H1 (cell line): ENCODE measurements at regions not wholly inside any gene's neighbourhood (a gene's known extent, or its start where the extent isn't known, plus 50 kb on each side); places are given as distances from the start of the nearest gene placed in this dataset.

ENCODE experiments used
- CTCF ChIA-PET: fragments of 300-600 bp; sonication (Branson Sonifier 250); formaldehyde crosslinking; loops from one replicate; lab custom pipeline; 2021; ENCODE audit not compliant: partially characterized antibody; lab: Charles Lee
- POLR2A ChIA-PET: fragments of 300-600 bp; sonication (Branson Sonifier 250); formaldehyde crosslinking; loops from one replicate; lab custom pipeline; 2021; ENCODE audit warnings: inconsistent platforms; ENCODE audit not compliant: partially characterized antibody; lab: Charles Lee
- DNase-seq, 2 experiments: peaks; one replicate each; pipeline versions ENCODE4 v3.0.0 to v3.0.0-alpha.2; 2010 to 2022; ENCODE audit warnings: low spot score in 2 of 2, low read depth in 1 of 2, mixed read lengths in 1 of 2
- FAIRE-seq: peaks from 2 replicates; lab custom pipeline; 2011; peaks lifted over from hg19 to GRCh38; lab: Jason Lieb, UNC
- H2AFZ ChIP-seq: 2 replicates; pipeline ENCODE4 v1.8.1; 2012; ENCODE audit warnings: low read length, inconsistent platforms
- H2AK5ac ChIP-seq: 2 replicates; pipeline ENCODE4 v1.6.1; 2013; ENCODE audit warnings: low read depth, low read length
- H2BK120ac ChIP-seq: replicated peaks from 2 replicates; pipeline ENCODE3; 2013; ENCODE audit warnings: low read depth, low read length, inconsistent platforms
- H2BK12ac ChIP-seq: 2 replicates; pipeline ENCODE4 v1.6.1; 2013; ENCODE audit warnings: low read depth, low read length
- H2BK15ac ChIP-seq: 2 replicates; pipeline ENCODE4 v1.6.1; 2013; ENCODE audit warnings: low read length
- H2BK20ac ChIP-seq: 2 replicates; pipeline ENCODE4 v1.6.1; 2013; ENCODE audit warnings: low read length
- H2BK5ac ChIP-seq: 2 replicates; pipeline ENCODE4 v1.6.1; 2013; ENCODE audit warnings: low read depth, low read length
- H3K14ac ChIP-seq: 2 replicates; pipeline ENCODE4 v1.6.1; 2013; ENCODE audit warnings: inconsistent platforms; ENCODE audit not compliant: insufficient read length
- H3K18ac ChIP-seq: 2 replicates; pipeline ENCODE4 v1.6.1; 2013; ENCODE audit warnings: low read length; ENCODE audit errors: extremely low read depth
- H3K23ac ChIP-seq: 2 replicates; pipeline ENCODE4 v1.6.1; 2013; ENCODE audit warnings: inconsistent platforms; ENCODE audit not compliant: insufficient read length
- H3K23me2 ChIP-seq: 2 replicates; pipeline ENCODE4 v1.6.1; 2013; ENCODE audit warnings: low read depth, low read length
- H3K27ac ChIP-seq: 2 replicates; pipeline ENCODE4 v1.6.1; 2011; ENCODE audit warnings: low read depth, low read length, inconsistent platforms
- H3K27me3 ChIP-seq, 4 experiments: replicated peaks in 1 of 4; 1 replicate in 1 of 4; 2 replicates in 3 of 4; pipeline versions ENCODE4 v1.6.1 to v1.8.1; 2011 to 2013; ENCODE audit warnings: low read length in 3 of 4, mild to moderate bottlenecking in 3 of 4, inconsistent platforms in 2 of 4, mixed read lengths in 2 of 4, moderate library complexity in 1 of 4; ENCODE audit not compliant: control insufficient read depth in 3 of 4, insufficient read depth in 3 of 4; ENCODE audit errors: extremely low read depth in 1 of 4
- H3K36me3 ChIP-seq, 4 experiments: 2 replicates each; pipeline versions ENCODE4 v1.6.1 to v1.8.1; 2011 to 2013; ENCODE audit warnings: mild to moderate bottlenecking in 4 of 4, low read length in 3 of 4, moderate library complexity in 2 of 4, control low read depth in 1 of 4, inconsistent platforms in 1 of 4; ENCODE audit not compliant: insufficient read depth in 4 of 4, control insufficient read depth in 2 of 4
- H3K4ac ChIP-seq: replicated peaks from 2 replicates; pipeline ENCODE3; 2013; ENCODE audit warnings: low read length, low read depth, mixed read lengths, inconsistent platforms; ENCODE audit not compliant: insufficient read length
- H3K4me1 ChIP-seq, 4 experiments: replicated peaks in 1 of 4; 1 replicate in 1 of 4; 2 replicates in 3 of 4; pipeline versions ENCODE4 v1.6.1 to v1.8.1; 2011 to 2013; ENCODE audit warnings: low read length in 3 of 4, inconsistent platforms in 2 of 4, mixed read lengths in 1 of 4; ENCODE audit not compliant: insufficient read depth in 4 of 4, control insufficient read depth in 3 of 4
- H3K4me2 ChIP-seq, 2 experiments: 2 replicates each; pipeline versions ENCODE4 v1.6.1 to v1.8.1; 2011 to 2013; ENCODE audit warnings: low read depth in 2 of 2, low read length in 2 of 2, control low read depth in 1 of 2, inconsistent platforms in 1 of 2, mild to moderate bottlenecking in 1 of 2; ENCODE audit not compliant: insufficient read depth in 1 of 2
- H3K4me3 ChIP-seq, 4 experiments: fragments of 200-600, 300-600 bp in 1 of 4; sonication (generic), shearing (Covaris generic), sonication (Bioruptor Twin) in 1 of 4; 2 replicates each; pipeline versions ENCODE4 v1.5.1 to v1.8.1; 2011 to 2016; ENCODE audit warnings: low read length in 4 of 4, low read depth in 3 of 4, control low read depth in 2 of 4, inconsistent platforms in 2 of 4, mild to moderate bottlenecking in 2 of 4, mixed read lengths in 1 of 4, moderate library complexity in 1 of 4; ENCODE audit not compliant: insufficient read depth in 2 of 4; ENCODE audit errors: extremely low read depth in 1 of 4
- H3K56ac ChIP-seq: replicated peaks from 2 replicates; pipeline ENCODE3; 2013; ENCODE audit warnings: low read depth, mild to moderate bottlenecking, mixed read lengths, low read length, inconsistent platforms; ENCODE audit not compliant: insufficient read length
- H3K79me1 ChIP-seq: 2 replicates; pipeline ENCODE4 v1.6.1; 2013; ENCODE audit warnings: low read depth, low read length, control low read depth
- H3K79me2 ChIP-seq, 2 experiments: 2 replicates each; pipeline versions ENCODE4 v1.6.1 to v1.8.1; 2012 to 2013; ENCODE audit warnings: low read length in 2 of 2, mild to moderate bottlenecking in 2 of 2, inconsistent platforms in 1 of 2; ENCODE audit not compliant: insufficient read depth in 2 of 2, control insufficient read depth in 1 of 2
- H3K9ac ChIP-seq, 4 experiments: replicated peaks in 1 of 4; 1 replicate in 1 of 4; 2 replicates in 3 of 4; pipeline versions ENCODE4 v1.6.1 to v1.8.1; 2011 to 2013; ENCODE audit warnings: low read depth in 3 of 4, low read length in 3 of 4, control low read depth in 2 of 4, mild to moderate bottlenecking in 2 of 4, moderate library complexity in 2 of 4, inconsistent platforms in 1 of 4; ENCODE audit errors: extremely low read depth in 1 of 4
- H3K9me3 ChIP-seq, 2 experiments: 2 replicates each; pipeline versions ENCODE4 v1.6.1 to v1.8.1; 2012 to 2013; ENCODE audit warnings: mild to moderate bottlenecking in 2 of 2, moderate library complexity in 2 of 2, control low read depth in 1 of 2, inconsistent platforms in 1 of 2, low read depth in 1 of 2, low read length in 1 of 2, mixed read lengths in 1 of 2; ENCODE audit not compliant: insufficient read depth in 2 of 2
- H4K20me1 ChIP-seq, 2 experiments: replicated peaks in 1 of 2; 2 replicates each; pipeline versions ENCODE3 to v1.8.1; 2011 to 2013; ENCODE audit warnings: inconsistent platforms in 2 of 2, low read length in 2 of 2, mild to moderate bottlenecking in 1 of 2; ENCODE audit not compliant: insufficient read depth in 2 of 2, control insufficient read depth in 1 of 2
- H4K5ac ChIP-seq: 2 replicates; pipeline ENCODE4 v1.6.1; 2013; ENCODE audit warnings: low read length, low read depth, mixed read lengths, inconsistent platforms; ENCODE audit not compliant: insufficient read length
- H4K8ac ChIP-seq: 2 replicates; pipeline ENCODE4 v1.8.0; 2013; ENCODE audit warnings: mild to moderate bottlenecking, moderate library complexity, low read length, inconsistent platforms; ENCODE audit not compliant: insufficient read depth; ENCODE audit errors: extremely low read depth
- H4K91ac ChIP-seq: replicated peaks from 2 replicates; pipeline ENCODE3; 2013; ENCODE audit warnings: low read length, mixed read lengths, inconsistent platforms; ENCODE audit not compliant: insufficient read length
- JUND ChIP-seq: IDR thresholded peaks from 2 replicates; pipeline ENCODE4 v1.6.1; 2011; ENCODE audit warnings: mild to moderate bottlenecking, improper control_type of control experiment, low read length
- SIRT6 ChIP-seq: IDR thresholded peaks from one replicate; pipeline ENCODE4 v1.7.1; 2012; ENCODE audit warnings: low read length, inconsistent platforms
- WGBS, 2 experiments: shearing (Covaris generic) in 1 of 2; methylation state at CpG; one replicate each; pipeline versions ENCODE4 v1.1.6 to v1.1.7; 2013 to 2015; ENCODE audit warnings: low lambda C conversion rate in 2 of 2, mixed read lengths in 2 of 2, inconsistent platforms in 1 of 2, low coverage in 1 of 2, missing lambda C conversion rate in 1 of 2; ENCODE audit not compliant: insufficient replicate concordance in 2 of 2, insufficient coverage in 1 of 2, insufficient read length in 1 of 2; ENCODE audit errors: extremely low coverage in 1 of 2, missing lambda C conversion rate in 1 of 2; 5-methylcytosine and 5-hydroxymethylcytosine counted together

GRCh38 chr18:22471546-22472131, 53.9 kb upstream of the CTAGE1 start:
- H3K56ac ChIP-seq = no peak overlapping the region
- no peaks in the 10 kb centered on the region for H3K79me2 ChIP-seq
- H3K27ac ChIP-seq = no peak overlapping the region
- no peak overlapping the region for H2AK5ac ChIP-seq
- no peaks in the 10 kb centered on the region; a peak in 1 of 7 replicates for H3K27me3 ChIP-seq
- H4K8ac ChIP-seq = no peak overlapping the region
- H2BK5ac ChIP-seq = no peak overlapping the region
- H2BK12ac ChIP-seq = no peak overlapping the region
- no peak overlapping the region for H3K14ac ChIP-seq
- DNase-seq = no peak
- no peak overlapping the region for H4K5ac ChIP-seq
- no peak for FAIRE-seq
- H3K18ac ChIP-seq = no peak overlapping the region
- H3K4ac ChIP-seq = no peak overlapping the region
- no peaks in the 10 kb centered on the region for H3K9me3 ChIP-seq
- H3K36me3 ChIP-seq = no peaks in the 10 kb centered on the region
- no peak overlapping the region for H2BK20ac ChIP-seq
- no peaks in the 10 kb centered on the region for H3K23me2 ChIP-seq
- H3K79me1 ChIP-seq = no peaks in the 10 kb centered on the region
- H2BK120ac ChIP-seq = no peak overlapping the region
- POLR2A ChIA-PET = no interaction called here
- no peaks in the 10 kb centered on the region for H4K20me1 ChIP-seq
- peaks cover 0 to 8% (median 3%) of the 10 kb centered on the region in 4 experiments; a peak in 2 of 7 replicates for H3K4me1 ChIP-seq
- no peak overlapping the region for H3K9ac ChIP-seq
- no peak overlapping the region for H2AFZ ChIP-seq
- H3K23ac ChIP-seq = no peak overlapping the region
- WGBS, 2 experiments = 98% methylated on average over 7 of the region's 8 CpGs; no CpG with 5 or more reads in 1 of the 2 experiments
- CTCF ChIA-PET = interaction anchor here (1.3 to 1.5 kb wide), 3 partner anchors 10 to 21 kb away, joined by 4 to 8 read pairs (median 4); no protein-coding TSS in a partner anchor
- no peak overlapping the region for H2BK15ac ChIP-seq
- H4K91ac ChIP-seq = no peak overlapping the region
- H3K4me2 ChIP-seq = no peak overlapping the region
- no peak overlapping the region for H3K4me3 ChIP-seq
- TF ChIP-seq JUND = no peak
- TF ChIP-seq SIRT6 = no peak
